ENCODE measurements at regions not wholly inside any gene's neighbourhood (a gene's known extent, or its start where the extent isn't known, plus 50 kb on each side); places are given as distances from the start of the nearest gene placed in this dataset.

DNA sequence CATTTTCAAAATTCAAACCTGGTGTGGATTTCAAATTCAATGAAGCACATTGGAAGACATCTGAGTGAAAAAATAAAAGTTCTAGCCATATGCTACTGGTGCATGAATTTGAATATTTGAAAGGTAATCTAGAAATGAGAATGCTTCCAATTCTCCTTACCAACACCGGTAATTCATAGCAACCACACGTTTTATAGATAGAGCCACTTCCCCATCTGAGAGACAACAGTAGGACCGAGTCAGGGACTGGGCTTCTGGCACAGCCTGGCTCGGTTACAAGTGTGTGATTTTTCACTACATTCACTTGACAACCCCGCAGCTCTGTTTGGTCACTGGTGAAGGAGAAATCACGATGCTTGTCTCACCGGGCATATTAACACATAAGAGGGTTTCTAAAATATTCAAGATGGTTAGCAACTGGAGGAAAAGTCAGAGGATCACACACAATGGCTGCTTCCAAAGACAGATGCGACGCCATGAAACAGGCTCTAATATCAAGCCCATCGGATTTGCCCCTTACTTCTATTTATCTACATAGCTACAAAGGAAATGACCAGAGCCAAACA, 86.5 kb upstream of the FOXN3 start:
- Histone ChIP-seq H2AFZ (ENCODE audit: low read depth, low read length) (no peak overlapping the region), H3K9ac (ENCODE audit: low read length) (no peak overlapping the region), H3K36me3 (ENCODE audit: insufficient read depth, low read length) (no peaks in the 10 kb centered on the region), H3K4me1 (ENCODE audit: insufficient read depth, low read length) (peaks cover 28% of the 10 kb centered on the region), H3K4me2 (ENCODE audit: low read length) (no peak overlapping the region), H3K9me3 (ENCODE audit: insufficient read depth, low read depth, low read length) (no peaks in the 10 kb centered on the region), H3K27ac (ENCODE audit: low read depth, low read length) (no peak overlapping the region), H4K20me1 (ENCODE audit: insufficient read depth, low read length) (no peaks in the 10 kb centered on the region), H3K79me2 (ENCODE audit: insufficient read depth, low read length) (no peaks in the 10 kb centered on the region), H3K27me3 (ENCODE audit: insufficient read depth, low read length) (no peaks in the 10 kb centered on the region), H3K4me3 (ENCODE audit: insufficient read depth, low read depth, low read length) (no peak overlapping the region)
- Mint-ChIP-seq H3K27me3 (ENCODE audit: low read depth, unreplicated experiment) (no peaks in the 10 kb centered on the region), H3K9me3 (ENCODE audit: unreplicated experiment) (no peaks in the 10 kb centered on the region), H3K4me1 (ENCODE audit: low read depth, unreplicated experiment) (peaks cover 38% of the 10 kb centered on the region), H3K27ac (ENCODE audit: unreplicated experiment) (peak overlapping the region; percentile 82), H3K36me3 (ENCODE audit: low read depth, unreplicated experiment) (peaks cover 19% of the 10 kb centered on the region), H3K4me3 (ENCODE audit: unreplicated experiment) (no peak overlapping the region)
- no peak for TF ChIP-seq CTCF (IDR thresholded peaks at IDR 0.05; ENCODE audit: insufficient read depth, low read depth, low read length)
- TF ChIP-seq EZH2 (IDR thresholded peaks at IDR 0.05; ENCODE audit: insufficient read depth, low read length): no peak
- FAIRE-seq (no peak), DNase-seq (ENCODE audit: low read depth) (no peak)

DNA sequence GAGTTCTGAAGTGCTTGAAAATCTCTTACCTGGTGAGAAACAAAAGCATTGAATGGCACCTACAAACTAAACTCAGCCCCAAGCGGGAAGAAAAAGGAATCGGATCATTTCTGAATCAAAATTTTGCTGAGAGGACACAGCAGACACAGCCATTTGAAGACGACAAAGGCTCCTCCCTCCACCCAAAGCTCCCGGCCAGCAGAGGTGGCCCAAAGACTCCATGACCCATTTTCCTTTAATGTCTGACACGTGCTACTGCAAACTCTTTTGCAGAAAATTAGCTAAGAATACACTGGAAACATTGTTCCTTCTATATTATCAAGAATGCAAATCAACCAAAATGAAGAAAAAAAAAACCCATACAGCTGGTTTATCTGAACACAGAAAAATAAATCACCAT, 85.9 kb upstream of the FOXN3 start:
- FAIRE-seq: no peak
- Histone ChIP-seq H3K4me1 (ENCODE audit: insufficient read depth, low read length) (peaks cover 22% of the 10 kb centered on the region), H3K27me3 (ENCODE audit: insufficient read depth, low read length) (no peaks in the 10 kb centered on the region), H3K79me2 (ENCODE audit: insufficient read depth, low read length) (no peaks in the 10 kb centered on the region), H4K20me1 (ENCODE audit: insufficient read depth, low read length) (no peaks in the 10 kb centered on the region), H3K4me3 (ENCODE audit: insufficient read depth, low read depth, low read length) (no peak overlapping the region), H3K4me2 (ENCODE audit: low read length) (no peak overlapping the region), H3K9me3 (ENCODE audit: insufficient read depth, low read depth, low read length) (no peaks in the 10 kb centered on the region), H3K27ac (ENCODE audit: low read depth, low read length) (no peak overlapping the region), H2AFZ (ENCODE audit: low read depth, low read length) (no peak overlapping the region), H3K9ac (ENCODE audit: low read length) (no peak overlapping the region), H3K36me3 (ENCODE audit: insufficient read depth, low read length) (no peaks in the 10 kb centered on the region)
- Mint-ChIP-seq H3K4me1 (ENCODE audit: low read depth, unreplicated experiment) (peaks cover 33% of the 10 kb centered on the region), H3K27me3 (ENCODE audit: low read depth, unreplicated experiment) (no peaks in the 10 kb centered on the region), H3K27ac (ENCODE audit: unreplicated experiment) (no peak overlapping the region), H3K9me3 (ENCODE audit: unreplicated experiment) (no peaks in the 10 kb centered on the region), H3K4me3 (ENCODE audit: unreplicated experiment) (no peak overlapping the region), H3K36me3 (ENCODE audit: low read depth, unreplicated experiment) (peaks cover 16% of the 10 kb centered on the region)
- DNase-seq (ENCODE audit: low read depth): no peak
- TF ChIP-seq EZH2 (IDR thresholded peaks at IDR 0.05; ENCODE audit: insufficient read depth, low read length): no peak
- TF ChIP-seq CTCF (IDR thresholded peaks at IDR 0.05; ENCODE audit: insufficient read depth, low read depth, low read length): no peak

GRCh38 chr14:89501381-89501780, 84.3 kb upstream of the FOXN3 start:
- H3K27ac Mint-ChIP-seq (ENCODE audit: unreplicated experiment): no peak overlapping the region
- no peak for TF ChIP-seq CTCF (IDR thresholded peaks at IDR 0.05; ENCODE audit: insufficient read depth, low read depth, low read length)
- TF ChIP-seq EZH2 (IDR thresholded peaks at IDR 0.05; ENCODE audit: insufficient read depth, low read length): no peak
- Histone ChIP-seq H2AFZ (ENCODE audit: low read depth, low read length) (no peak overlapping the region), H3K4me1 (ENCODE audit: insufficient read depth, low read length) (peaks cover 12% of the 10 kb centered on the region), H3K4me3 (ENCODE audit: insufficient read depth, low read depth, low read length) (no peak overlapping the region), H3K27ac (ENCODE audit: low read depth, low read length) (no peak overlapping the region), H3K9ac (ENCODE audit: low read length) (no peak overlapping the region), H3K9me3 (ENCODE audit: insufficient read depth, low read depth, low read length) (no peaks in the 10 kb centered on the region), H3K36me3 (ENCODE audit: insufficient read depth, low read length) (no peaks in the 10 kb centered on the region), H3K4me2 (ENCODE audit: low read length) (no peak overlapping the region), H3K27me3 (ENCODE audit: insufficient read depth, low read length) (no peaks in the 10 kb centered on the region), H4K20me1 (ENCODE audit: insufficient read depth, low read length) (no peaks in the 10 kb centered on the region), H3K79me2 (ENCODE audit: insufficient read depth, low read length) (no peaks in the 10 kb centered on the region)
- peaks cover 16% of the 10 kb centered on the region for H3K36me3 Mint-ChIP-seq (ENCODE audit: low read depth, unreplicated experiment)
- FAIRE-seq (no peak), DNase-seq (ENCODE audit: low read depth) (no peak)
- peaks cover 19% of the 10 kb centered on the region for H3K4me1 Mint-ChIP-seq (ENCODE audit: low read depth, unreplicated experiment)
- H3K9me3 Mint-ChIP-seq (ENCODE audit: unreplicated experiment): no peaks in the 10 kb centered on the region
- H3K4me3 Mint-ChIP-seq (ENCODE audit: unreplicated experiment): no peak overlapping the region
- no peaks in the 10 kb centered on the region for H3K27me3 Mint-ChIP-seq (ENCODE audit: low read depth, unreplicated experiment)
